ENCODE measurements at regions not wholly inside any gene's neighbourhood (a gene's known extent, or its start where the extent isn't known, plus 50 kb on each side); places are given as distances from the start of the nearest gene placed in this dataset.

- peak overlapping the region; percentile 98 for H3K27ac ChIP-seq (ENCODE audit: insufficient read depth, low read length)
- no peak overlapping the region for H3K4me3 ChIP-seq (replicated peaks in 1 of 4; ENCODE audit: control extremely low read depth in 1 of 4, insufficient read depth in 1 of 4, low read depth in 3 of 4, low read length in 4 of 4)
- no peaks in the 10 kb centered on the region for H3K27me3 ChIP-seq (ENCODE audit: control insufficient read depth, insufficient read depth, low read length)
- no peak overlapping the region for H3K4me2 ChIP-seq (ENCODE audit: extremely low read depth, insufficient read depth, low read length)
- peak in 1 of 2 donors; percentile 88 for DNase-seq (ENCODE audit: low read depth in 2 of 2)
- no peaks in the 10 kb centered on the region for H4K20me1 ChIP-seq (ENCODE audit: control insufficient read depth, extremely low read depth, insufficient read depth, low read length)
- no peak overlapping the region for H2AFZ ChIP-seq (ENCODE audit: low read length)
- H3K9me3 ChIP-seq (ENCODE audit: control insufficient read depth, insufficient read depth, low read depth, low read length) = no peaks in the 10 kb centered on the region
- H3K36me3 ChIP-seq (ENCODE audit: control insufficient read depth, insufficient read depth, low read length) = peaks cover 13% of the 10 kb centered on the region
- H3K4me1 ChIP-seq (ENCODE audit: control insufficient read depth, extremely low read depth, insufficient read depth, low read length) = peaks cover 43% of the 10 kb centered on the region
- H3K9ac ChIP-seq (ENCODE audit: insufficient read depth, low read length) = no peak overlapping the region
- H3K79me2 ChIP-seq (ENCODE audit: control insufficient read depth, insufficient read depth, low read length) = peaks cover 88% of the 10 kb centered on the region
- TF ChIP-seq EZH2 (IDR thresholded peaks at IDR 0.05; ENCODE audit: low read length, missing control alignments) = no peak
- TF ChIP-seq, protein P1, sequence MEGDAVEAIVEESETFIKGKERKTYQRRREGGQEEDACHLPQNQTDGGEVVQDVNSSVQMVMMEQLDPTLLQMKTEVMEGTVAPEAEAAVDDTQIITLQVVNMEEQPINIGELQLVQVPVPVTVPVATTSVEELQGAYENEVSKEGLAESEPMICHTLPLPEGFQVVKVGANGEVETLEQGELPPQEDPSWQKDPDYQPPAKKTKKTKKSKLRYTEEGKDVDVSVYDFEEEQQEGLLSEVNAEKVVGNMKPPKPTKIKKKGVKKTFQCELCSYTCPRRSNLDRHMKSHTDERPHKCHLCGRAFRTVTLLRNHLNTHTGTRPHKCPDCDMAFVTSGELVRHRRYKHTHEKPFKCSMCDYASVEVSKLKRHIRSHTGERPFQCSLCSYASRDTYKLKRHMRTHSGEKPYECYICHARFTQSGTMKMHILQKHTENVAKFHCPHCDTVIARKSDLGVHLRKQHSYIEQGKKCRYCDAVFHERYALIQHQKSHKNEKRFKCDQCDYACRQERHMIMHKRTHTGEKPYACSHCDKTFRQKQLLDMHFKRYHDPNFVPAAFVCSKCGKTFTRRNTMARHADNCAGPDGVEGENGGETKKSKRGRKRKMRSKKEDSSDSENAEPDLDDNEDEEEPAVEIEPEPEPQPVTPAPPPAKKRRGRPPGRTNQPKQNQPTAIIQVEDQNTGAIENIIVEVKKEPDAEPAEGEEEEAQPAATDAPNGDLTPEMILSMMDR (conservative IDR thresholded peaks at IDR 0.05 in 1 of 2, IDR thresholded peaks at IDR 0.05 in 1 of 2; ENCODE audit: low read depth in 1 of 2, low read length in 2 of 2) = no peak
Observed at GRCh38 chr17:77394540-77395295, 253.9 kb downstream of the SEC14L1 start.

DNA sequence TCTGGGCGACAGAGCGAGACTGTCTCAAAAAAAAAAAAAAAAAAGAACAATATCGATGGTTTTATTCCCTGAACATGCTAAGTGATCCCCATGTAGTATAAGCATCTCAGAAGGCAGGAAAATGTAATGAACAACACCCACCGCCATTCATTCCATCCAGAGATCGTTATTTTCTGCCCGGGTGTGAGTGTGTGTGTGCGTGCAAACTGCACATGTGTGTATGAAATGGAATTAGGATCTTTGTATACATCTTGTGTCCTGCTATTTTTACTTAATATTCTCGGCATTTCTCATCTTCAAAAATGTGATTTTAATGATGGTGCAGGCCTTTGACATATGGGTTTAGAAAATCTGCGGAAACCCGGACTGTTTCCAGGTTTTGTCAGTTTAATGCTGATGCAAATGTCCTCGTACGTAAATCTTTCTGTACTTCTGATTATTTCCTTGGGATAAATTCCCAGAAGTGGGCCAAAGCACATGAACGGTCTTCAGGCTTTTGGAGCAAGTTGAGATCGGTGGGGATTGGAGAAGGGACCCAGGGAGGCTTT, 254.8 kb downstream of the SEC14L1 start:
- Histone ChIP-seq H3K36me3 (ENCODE audit: control insufficient read depth, insufficient read depth, low read length) (peaks cover 13% of the 10 kb centered on the region), H3K27ac (ENCODE audit: insufficient read depth, low read length) (no peak overlapping the region), H3K4me2 (ENCODE audit: extremely low read depth, insufficient read depth, low read length) (no peak overlapping the region), H4K20me1 (ENCODE audit: control insufficient read depth, extremely low read depth, insufficient read depth, low read length) (no peaks in the 10 kb centered on the region), H3K4me3 (replicated peaks in 1 of 4; ENCODE audit: control extremely low read depth in 1 of 4, insufficient read depth in 1 of 4, low read depth in 3 of 4, low read length in 4 of 4) (no peak overlapping the region), H2AFZ (ENCODE audit: low read length) (no peak overlapping the region), H3K79me2 (ENCODE audit: control insufficient read depth, insufficient read depth, low read length) (peaks cover 92% of the 10 kb centered on the region), H3K27me3 (ENCODE audit: control insufficient read depth, insufficient read depth, low read length) (no peaks in the 10 kb centered on the region), H3K9ac (ENCODE audit: insufficient read depth, low read length) (no peak overlapping the region), H3K4me1 (ENCODE audit: control insufficient read depth, extremely low read depth, insufficient read depth, low read length) (peaks cover 41% of the 10 kb centered on the region), H3K9me3 (ENCODE audit: control insufficient read depth, insufficient read depth, low read depth, low read length) (no peaks in the 10 kb centered on the region)
- TF ChIP-seq EZH2 (IDR thresholded peaks at IDR 0.05; ENCODE audit: low read length, missing control alignments) = no peak
- TF ChIP-seq, protein P1 (conservative IDR thresholded peaks at IDR 0.05 in 1 of 2, IDR thresholded peaks at IDR 0.05 in 1 of 2; ENCODE audit: low read depth in 1 of 2, low read length in 2 of 2) = no peak
- DNase-seq (ENCODE audit: low read depth in 2 of 2) = no peak

DNA sequence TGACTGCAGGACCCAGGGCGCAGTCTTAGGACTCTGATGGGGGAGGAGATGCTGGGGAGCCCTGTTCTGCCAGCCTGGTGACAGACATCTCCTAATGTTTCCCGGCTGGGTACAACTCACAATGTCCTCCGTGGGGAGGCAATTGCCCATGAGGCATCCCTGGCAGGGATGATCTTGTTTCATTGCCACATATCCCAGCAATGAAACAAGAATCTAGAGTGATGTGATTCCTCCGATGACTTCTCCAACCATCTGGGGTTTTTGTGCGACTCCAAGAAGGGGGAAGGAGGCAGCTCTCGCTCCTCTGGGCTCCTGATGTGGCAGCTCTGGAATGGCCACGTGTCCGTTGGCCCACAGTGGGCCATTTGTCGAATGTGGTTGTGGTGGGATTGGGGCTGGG, 255.8 kb downstream of the SEC14L1 start:
- Histone ChIP-seq H3K27ac (ENCODE audit: insufficient read depth, low read length) (peak overlapping the region; percentile 38), H3K27me3 (ENCODE audit: control insufficient read depth, insufficient read depth, low read length) (no peaks in the 10 kb centered on the region), H3K79me2 (ENCODE audit: control insufficient read depth, insufficient read depth, low read length) (peaks cover 94% of the 10 kb centered on the region), H3K36me3 (ENCODE audit: control insufficient read depth, insufficient read depth, low read length) (peaks cover 11% of the 10 kb centered on the region), H4K20me1 (ENCODE audit: control insufficient read depth, extremely low read depth, insufficient read depth, low read length) (no peaks in the 10 kb centered on the region), H3K4me2 (ENCODE audit: extremely low read depth, insufficient read depth, low read length) (no peak overlapping the region), H3K4me3 (replicated peaks in 1 of 4; ENCODE audit: control extremely low read depth in 1 of 4, insufficient read depth in 1 of 4, low read depth in 3 of 4, low read length in 4 of 4) (no peak overlapping the region), H3K4me1 (ENCODE audit: control insufficient read depth, extremely low read depth, insufficient read depth, low read length) (peaks cover 31% of the 10 kb centered on the region), H3K9ac (ENCODE audit: insufficient read depth, low read length) (no peak overlapping the region), H2AFZ (ENCODE audit: low read length) (no peak overlapping the region), H3K9me3 (ENCODE audit: control insufficient read depth, insufficient read depth, low read depth, low read length) (no peaks in the 10 kb centered on the region)
- no peak for DNase-seq (ENCODE audit: low read depth in 2 of 2)
- TF ChIP-seq, protein P1 (conservative IDR thresholded peaks at IDR 0.05 in 1 of 2, IDR thresholded peaks at IDR 0.05 in 1 of 2; ENCODE audit: low read depth in 1 of 2, low read length in 2 of 2) = no peak
- TF ChIP-seq EZH2 (IDR thresholded peaks at IDR 0.05; ENCODE audit: low read length, missing control alignments) = no peak
